ENCODE measurements at regions not wholly inside any gene's neighbourhood (a gene's known extent, or its start where the extent isn't known, plus 50 kb on each side); places are given as distances from the start of the nearest gene placed in this dataset.

DNA sequence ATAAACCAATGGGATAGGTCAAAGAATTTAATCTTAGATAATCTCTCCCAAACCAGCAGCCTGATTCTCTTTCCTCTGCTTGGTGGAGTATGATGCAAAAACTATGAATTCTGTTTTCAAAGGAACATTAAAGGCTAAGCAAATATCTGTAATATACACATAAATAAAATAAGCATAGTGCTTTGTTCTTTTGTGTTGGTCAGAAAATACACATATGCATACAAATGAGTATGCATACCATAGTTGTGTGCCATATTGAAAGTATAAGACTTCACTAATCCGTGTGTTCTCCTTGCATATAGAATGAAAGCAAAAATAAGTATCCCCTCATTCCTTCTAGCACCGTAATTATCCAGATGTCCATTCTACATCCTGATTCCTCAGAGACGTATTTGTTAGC is 1949.7 kb upstream of the CELF4 start:
- TF ChIP-seq, protein P1, sequence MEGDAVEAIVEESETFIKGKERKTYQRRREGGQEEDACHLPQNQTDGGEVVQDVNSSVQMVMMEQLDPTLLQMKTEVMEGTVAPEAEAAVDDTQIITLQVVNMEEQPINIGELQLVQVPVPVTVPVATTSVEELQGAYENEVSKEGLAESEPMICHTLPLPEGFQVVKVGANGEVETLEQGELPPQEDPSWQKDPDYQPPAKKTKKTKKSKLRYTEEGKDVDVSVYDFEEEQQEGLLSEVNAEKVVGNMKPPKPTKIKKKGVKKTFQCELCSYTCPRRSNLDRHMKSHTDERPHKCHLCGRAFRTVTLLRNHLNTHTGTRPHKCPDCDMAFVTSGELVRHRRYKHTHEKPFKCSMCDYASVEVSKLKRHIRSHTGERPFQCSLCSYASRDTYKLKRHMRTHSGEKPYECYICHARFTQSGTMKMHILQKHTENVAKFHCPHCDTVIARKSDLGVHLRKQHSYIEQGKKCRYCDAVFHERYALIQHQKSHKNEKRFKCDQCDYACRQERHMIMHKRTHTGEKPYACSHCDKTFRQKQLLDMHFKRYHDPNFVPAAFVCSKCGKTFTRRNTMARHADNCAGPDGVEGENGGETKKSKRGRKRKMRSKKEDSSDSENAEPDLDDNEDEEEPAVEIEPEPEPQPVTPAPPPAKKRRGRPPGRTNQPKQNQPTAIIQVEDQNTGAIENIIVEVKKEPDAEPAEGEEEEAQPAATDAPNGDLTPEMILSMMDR (conservative IDR thresholded peaks at IDR 0.05 in 1 of 2, IDR thresholded peaks at IDR 0.05 in 1 of 2; ENCODE audit: extremely low read depth in 1 of 2, insufficient read depth in 1 of 2, low read depth in 1 of 2, low read length in 2 of 2) = no peak
- TF ChIP-seq EZH2 (IDR thresholded peaks at IDR 0.05; ENCODE audit: borderline replicate concordance, low read length) = no peak
